ENCODE measurements at regions not wholly inside any gene's neighbourhood (a gene's known extent, or its start where the extent isn't known, plus 50 kb on each side); places are given as distances from the start of the nearest gene placed in this dataset.
"Not testable (repeated sequence)": the region's sequence is repeated elsewhere in the genome, so short reads cannot be mapped to it uniquely, and the experiment has no call there.

GRCh38 chr7:124101173-124101768 is 68.4 kb upstream of the TMEM229A start:
- DNase-seq = peak; percentile 27

GRCh38 chr7:124100190-124100589 is 67.3 kb upstream of the TMEM229A start:
- DNase-seq = no peak

DNA sequence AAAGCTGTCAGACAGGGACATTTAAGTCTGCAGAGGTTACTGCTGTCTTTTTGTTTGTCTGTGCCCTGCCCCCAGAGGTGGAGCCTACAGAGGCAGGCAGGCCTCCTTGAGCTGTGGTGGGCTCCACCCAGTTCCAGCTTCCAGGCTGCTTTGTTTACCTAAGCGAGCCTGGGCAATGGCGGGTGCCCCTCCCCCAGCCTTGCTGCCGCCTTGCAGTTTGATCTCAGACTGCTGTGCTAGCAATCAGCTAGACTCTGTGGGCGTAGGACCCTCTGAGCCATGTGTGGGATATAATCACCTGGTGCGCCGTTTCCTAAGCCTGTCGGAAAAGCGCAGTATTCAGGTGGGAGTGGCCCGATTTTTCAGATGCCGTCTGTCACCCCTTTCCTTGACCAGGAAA is 66.7 kb upstream of the TMEM229A start:
- not testable (repeated sequence) for DNase-seq

DNA sequence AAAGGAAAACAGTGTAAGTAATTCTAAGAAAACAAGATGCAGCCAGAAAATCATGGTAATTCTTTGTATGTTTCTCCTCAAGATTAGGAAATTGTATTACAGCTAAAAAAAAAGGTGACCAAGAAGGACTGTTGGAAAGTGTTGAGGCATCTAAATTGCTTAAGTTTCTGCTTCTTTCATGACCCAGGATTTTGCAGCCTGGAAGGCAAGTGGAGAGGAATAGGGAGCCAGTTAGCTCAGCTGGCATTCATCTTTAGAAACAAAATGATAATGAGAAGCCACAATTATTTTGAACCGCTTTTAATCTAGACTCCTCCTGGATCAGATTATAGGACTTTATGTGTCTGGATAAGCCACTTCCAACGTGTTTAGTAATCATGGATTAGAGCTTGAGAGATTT is 56.8 kb upstream of the TMEM229A start:
- DNase-seq = no peak

- no peak for DNase-seq
Measured at GRCh38 chr7:124088590-124088989, 55.7 kb upstream of the TMEM229A start.

- no peak for DNase-seq
Measured at GRCh38 chr7:124086843-124087242, 54.0 kb upstream of the TMEM229A start.

DNA sequence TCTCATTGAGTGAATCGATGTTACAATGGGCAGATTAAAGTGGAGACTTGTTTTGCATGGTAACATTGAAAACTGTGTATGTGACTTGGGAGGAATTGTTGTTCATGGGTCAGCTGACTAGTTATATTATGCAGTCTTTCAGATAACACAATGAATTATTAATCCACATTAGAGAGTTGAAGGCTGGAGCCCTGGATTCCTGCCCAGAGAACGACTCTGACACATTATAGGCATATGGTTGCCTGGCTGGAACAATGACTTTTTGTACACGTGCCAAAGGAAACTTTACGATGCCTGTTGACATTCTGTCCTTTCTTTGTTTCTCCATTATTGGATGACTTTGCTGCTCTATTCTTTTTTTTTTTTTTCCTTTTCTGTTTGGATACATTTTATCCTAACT is 52.3 kb upstream of the TMEM229A start:
- DNase-seq = no peak

- no peak for DNase-seq
Measured at GRCh38 chr7:124084024-124084423, 51.2 kb upstream of the TMEM229A start.
